DOHH2 (cell line): ENCODE measurements at regions not wholly inside any gene's neighbourhood (a gene's known extent, or its start where the extent isn't known, plus 50 kb on each side); places are given as distances from the start of the nearest gene placed in this dataset.
"Not testable (repeated sequence)": the region's sequence is repeated elsewhere in the genome, so short reads cannot be mapped to it uniquely, and the experiment has no call there.

Experiments used
- H3F3A ChIP-seq: fragments of 200-600 bp; sonication (generic), shearing (Covaris generic); 2 replicates; pipeline ENCODE4 v1.6.0; 2016; ENCODE audit warnings: antibody characterized with exemption, mild to moderate bottlenecking; ENCODE audit not compliant: control insufficient read depth, insufficient read depth
- H3K27ac ChIP-seq: fragments of 200-600 bp; sonication (generic); 2 replicates; pipeline ENCODE4 v1.5.1; 2014; ENCODE audit warnings: low read depth, mild to moderate bottlenecking, low read length, moderate library complexity
- H3K27me3 ChIP-seq: fragments of 200-600 bp; sonication (generic); 2 replicates; pipeline ENCODE4 v1.6.1; 2014; ENCODE audit warnings: mild to moderate bottlenecking, low read length, mixed read lengths; ENCODE audit not compliant: control insufficient read depth
- H3K36me3 ChIP-seq: fragments of 200-600 bp; sonication (generic); 2 replicates; pipeline ENCODE4 v1.6.1; 2014; ENCODE audit warnings: mild to moderate bottlenecking, low read length, moderate library complexity, mixed read lengths; ENCODE audit not compliant: control insufficient read depth
- H3K4me1 ChIP-seq: fragments of 200-600 bp; sonication (generic); 2 replicates; pipeline ENCODE4 v1.6.1; 2014; ENCODE audit warnings: mild to moderate bottlenecking, low read length, mixed read lengths; ENCODE audit not compliant: control insufficient read depth
- H3K4me2 ChIP-seq: fragments of 200-600 bp; sonication (generic); 2 replicates; pipeline ENCODE4 v1.6.0; 2014; ENCODE audit warnings: mild to moderate bottlenecking, low read length, moderate library complexity
- H3K4me3 ChIP-seq: fragments of 200-600 bp; sonication (generic); 2 replicates; pipeline ENCODE4 v1.5.1; 2014; ENCODE audit warnings: mild to moderate bottlenecking, low read length, mixed read lengths
- H3K79me2 ChIP-seq: fragments of 200-600 bp; sonication (generic); 2 replicates; pipeline ENCODE4 v1.6.1; 2014; ENCODE audit warnings: mild to moderate bottlenecking, low read length, mixed read lengths; ENCODE audit not compliant: control insufficient read depth
- H3K9me2 ChIP-seq: fragments of 200-600 bp; sonication (generic); replicated peaks from 2 replicates; pipeline ENCODE4 v1.6.1; 2014; ENCODE audit warnings: mild to moderate bottlenecking, low read length, mixed read lengths; ENCODE audit not compliant: control insufficient read depth
- H3K9me3 ChIP-seq: fragments of 200-600 bp; sonication (generic); 2 replicates; pipeline ENCODE4 v1.6.1; 2014; ENCODE audit warnings: antibody characterized with exemption, low read length, mixed read lengths; ENCODE audit not compliant: control insufficient read depth, insufficient read depth
- H4K20me1 ChIP-seq: fragments of 200-600 bp; sonication (generic); 2 replicates; pipeline ENCODE4 v1.6.0; 2014; ENCODE audit warnings: low read depth, mild to moderate bottlenecking, antibody characterized with exemption, low read length, moderate library complexity; ENCODE audit not compliant: control insufficient read depth, insufficient read depth
- EZH2phosphoT487 ChIP-seq: fragments of 200-600 bp; sonication (generic); IDR thresholded peaks from 2 replicates; pipeline ENCODE4 v1.6.1; 2017; ENCODE audit warnings: borderline replicate concordance, mild to moderate bottlenecking, antibody characterized with exemption, low read length, moderate library complexity, mixed read lengths
- TF ChIP-seq, protein P1 (sequence below): fragments of 200-600 bp; sonication (generic); IDR thresholded peaks from one replicate; pipeline ENCODE4 v1.5.1; 2014; ENCODE audit warnings: antibody characterized with exemption, mild to moderate bottlenecking, low read depth, low read length; ENCODE audit not compliant: poor library complexity, severe bottlenecking

DNA sequence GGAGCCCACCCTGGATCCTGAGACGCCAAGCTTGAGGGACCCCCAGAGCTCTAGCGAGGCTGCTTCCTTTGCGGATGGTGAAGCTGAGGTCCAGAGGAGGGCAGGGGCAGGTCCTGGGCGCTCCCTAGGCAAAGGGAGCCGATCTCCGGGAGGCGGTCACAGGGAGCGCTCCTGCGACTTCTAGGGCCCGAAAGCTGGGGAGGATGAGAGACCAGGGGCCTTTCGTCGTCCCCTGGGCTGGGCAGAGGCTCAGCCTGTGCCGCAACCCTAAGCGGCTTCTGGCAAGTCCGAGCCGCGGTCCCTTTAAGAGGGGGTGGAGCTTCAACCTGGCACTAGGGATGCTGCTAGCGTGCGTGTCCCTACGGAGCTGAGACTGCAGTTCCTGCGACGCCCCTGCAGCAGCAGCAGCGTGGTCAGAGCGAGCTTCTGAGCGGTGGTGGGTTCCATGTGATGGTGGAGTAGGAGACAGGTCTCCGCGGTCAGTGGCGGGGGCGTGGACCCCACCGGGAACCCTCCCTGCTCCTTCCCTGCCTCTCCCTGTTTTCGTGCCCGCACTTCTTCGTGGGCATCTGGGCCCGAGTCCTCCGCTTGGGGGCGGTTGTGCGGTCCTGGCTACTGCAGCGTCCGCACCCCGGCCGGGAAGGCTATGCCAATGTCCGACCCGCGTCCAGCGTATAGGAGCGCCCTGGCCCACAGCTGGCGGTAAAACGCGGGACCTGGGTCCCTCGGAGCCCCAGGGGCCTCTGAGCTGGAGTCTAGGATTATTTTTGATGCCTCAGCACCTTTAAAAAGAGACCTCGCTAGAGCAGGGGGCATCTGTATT is 154.6 kb downstream of the CCDC74A start:
- peak overlapping the region; percentile 96 for H3K4me3 ChIP-seq
- no peaks in the 10 kb centered on the region for H3K27me3 ChIP-seq
- peaks cover 48% of the 10 kb centered on the region for H3K79me2 ChIP-seq
- no peaks in the 10 kb centered on the region for H3K9me3 ChIP-seq
- TF ChIP-seq EZH2phosphoT487: no peak
- TF ChIP-seq, protein P1, sequence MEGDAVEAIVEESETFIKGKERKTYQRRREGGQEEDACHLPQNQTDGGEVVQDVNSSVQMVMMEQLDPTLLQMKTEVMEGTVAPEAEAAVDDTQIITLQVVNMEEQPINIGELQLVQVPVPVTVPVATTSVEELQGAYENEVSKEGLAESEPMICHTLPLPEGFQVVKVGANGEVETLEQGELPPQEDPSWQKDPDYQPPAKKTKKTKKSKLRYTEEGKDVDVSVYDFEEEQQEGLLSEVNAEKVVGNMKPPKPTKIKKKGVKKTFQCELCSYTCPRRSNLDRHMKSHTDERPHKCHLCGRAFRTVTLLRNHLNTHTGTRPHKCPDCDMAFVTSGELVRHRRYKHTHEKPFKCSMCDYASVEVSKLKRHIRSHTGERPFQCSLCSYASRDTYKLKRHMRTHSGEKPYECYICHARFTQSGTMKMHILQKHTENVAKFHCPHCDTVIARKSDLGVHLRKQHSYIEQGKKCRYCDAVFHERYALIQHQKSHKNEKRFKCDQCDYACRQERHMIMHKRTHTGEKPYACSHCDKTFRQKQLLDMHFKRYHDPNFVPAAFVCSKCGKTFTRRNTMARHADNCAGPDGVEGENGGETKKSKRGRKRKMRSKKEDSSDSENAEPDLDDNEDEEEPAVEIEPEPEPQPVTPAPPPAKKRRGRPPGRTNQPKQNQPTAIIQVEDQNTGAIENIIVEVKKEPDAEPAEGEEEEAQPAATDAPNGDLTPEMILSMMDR: peak; percentile 57
- H3K4me2 ChIP-seq: peak overlapping the region; percentile 57
- H3K4me1 ChIP-seq: peaks cover 36% of the 10 kb centered on the region
- no peaks in the 10 kb centered on the region for H3K9me2 ChIP-seq
- H4K20me1 ChIP-seq: no peaks in the 10 kb centered on the region
- H3F3A ChIP-seq: no peaks in the 10 kb centered on the region
- peaks cover 35% of the 10 kb centered on the region for H3K36me3 ChIP-seq
- peak overlapping the region; percentile 48 for H3K27ac ChIP-seq

DNA sequence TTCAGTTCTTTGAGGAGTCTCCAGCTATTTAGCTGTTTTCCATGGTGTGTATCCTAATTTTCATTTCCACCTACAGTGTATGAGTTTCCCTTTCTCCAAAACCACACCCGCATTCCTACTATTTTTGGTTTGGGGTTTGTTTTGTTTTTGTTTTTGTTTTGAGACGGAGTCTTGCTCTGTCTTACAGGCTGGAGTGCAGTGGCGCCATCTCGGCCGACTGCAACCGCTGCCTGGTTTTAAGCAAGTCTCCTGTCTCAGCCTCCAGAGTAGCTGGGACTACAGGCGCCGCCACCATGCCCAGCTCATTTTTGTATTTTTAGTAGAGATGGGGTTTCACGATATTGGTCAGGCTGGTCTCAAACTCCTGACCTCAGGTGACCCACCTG is 155.2 kb downstream of the CCDC74A start:
- H3K9me2 ChIP-seq, H3K27me3 ChIP-seq, H4K20me1 ChIP-seq, H3K9me3 ChIP-seq, H3F3A ChIP-seq: not testable (repeated sequence)
- H3K36me3 ChIP-seq: peaks cover 41% of the 10 kb centered on the region
- H3K79me2 ChIP-seq: peaks cover 54% of the 10 kb centered on the region
- peaks cover 32% of the 10 kb centered on the region for H3K4me1 ChIP-seq
- peak overlapping the region; percentile 48 for H3K27ac ChIP-seq
- peak overlapping the region; percentile 57 for H3K4me2 ChIP-seq
- peak overlapping the region; percentile 96 for H3K4me3 ChIP-seq

DNA sequence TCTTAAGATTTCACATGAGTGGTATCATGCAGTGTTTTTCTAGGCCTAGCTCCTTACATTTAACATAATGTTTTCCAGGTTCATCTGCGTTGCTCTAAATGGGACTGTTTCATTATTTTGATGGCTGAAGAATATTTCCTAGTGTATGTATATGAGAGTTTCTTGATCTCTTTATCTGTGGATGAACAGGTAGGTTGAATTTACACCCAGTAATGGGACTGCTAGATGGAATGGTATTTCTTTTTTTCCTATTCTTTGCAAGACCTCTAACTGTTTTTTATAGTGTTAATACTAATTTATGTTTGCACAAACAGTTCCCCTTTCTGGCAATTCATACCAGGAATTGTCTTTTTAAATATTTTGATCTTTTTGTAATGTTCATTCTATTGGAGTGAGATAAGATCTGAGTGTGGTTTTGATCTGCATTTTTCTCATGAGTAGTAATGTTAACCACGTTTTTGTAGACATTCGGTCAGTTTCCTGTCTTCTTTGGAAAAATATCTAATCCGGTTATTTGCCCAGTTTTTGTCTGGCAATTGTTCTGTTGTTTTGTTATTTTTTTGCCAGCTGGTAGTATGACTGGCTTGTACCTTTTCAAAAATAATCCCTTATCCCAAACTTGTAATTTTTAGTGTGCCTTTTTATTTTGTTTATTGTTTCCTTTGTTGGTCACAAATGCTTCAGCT is 157.1 kb downstream of the CCDC74A start:
- not testable (repeated sequence) for H3K27me3 ChIP-seq, H3K9me2 ChIP-seq, H3F3A ChIP-seq, H4K20me1 ChIP-seq, H3K9me3 ChIP-seq, H3K27ac ChIP-seq
- Histone ChIP-seq H3K4me3 (peak overlapping the region; percentile 96), H3K36me3 (peaks cover 56% of the 10 kb centered on the region), H3K4me1 (peaks cover 31% of the 10 kb centered on the region), H3K4me2 (peak overlapping the region; percentile 57), H3K79me2 (peaks cover 54% of the 10 kb centered on the region)

DNA sequence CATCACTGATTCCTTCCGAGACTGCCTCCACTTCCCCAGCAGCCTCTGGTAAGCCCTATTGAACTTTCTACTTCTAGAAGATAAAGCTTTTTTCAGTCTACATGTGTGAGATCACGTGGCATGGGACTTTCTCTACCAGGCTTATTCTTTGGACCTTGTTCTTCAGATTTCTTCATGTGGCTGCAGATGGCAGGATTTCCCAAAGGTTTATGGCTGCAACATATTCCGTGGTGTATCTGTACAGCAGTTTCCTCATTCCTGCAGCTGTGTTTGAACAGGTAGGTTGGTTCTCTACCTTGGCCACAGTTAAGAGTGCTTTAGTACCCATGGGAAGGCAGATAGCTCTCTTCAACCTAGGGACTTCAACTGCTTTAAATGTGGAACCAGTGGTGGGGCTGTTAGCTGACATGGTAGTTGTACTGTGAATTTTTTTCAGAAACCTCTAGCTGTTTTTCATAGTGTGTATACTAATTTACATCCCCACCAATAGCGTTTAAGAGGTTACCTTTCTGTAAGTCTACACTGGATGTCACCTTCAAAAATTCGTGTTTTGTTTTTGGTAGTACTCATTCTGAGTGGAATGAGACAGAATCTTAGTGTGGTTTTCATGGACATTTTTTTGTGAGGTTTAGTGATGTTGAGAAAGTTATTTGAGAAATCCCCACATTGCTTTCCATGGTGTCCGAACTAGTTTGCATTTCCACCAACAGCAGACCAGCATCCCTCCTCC is 158.6 kb downstream of the CCDC74A start:
- not testable (repeated sequence) for H3K27ac ChIP-seq, H3K9me3 ChIP-seq, H3F3A ChIP-seq, H3K27me3 ChIP-seq, H3K4me3 ChIP-seq, H3K4me2 ChIP-seq, H4K20me1 ChIP-seq, H3K9me2 ChIP-seq
- Histone ChIP-seq H3K79me2 (peaks cover 57% of the 10 kb centered on the region), H3K4me1 (peaks cover 24% of the 10 kb centered on the region), H3K36me3 (peaks cover 72% of the 10 kb centered on the region)

DNA sequence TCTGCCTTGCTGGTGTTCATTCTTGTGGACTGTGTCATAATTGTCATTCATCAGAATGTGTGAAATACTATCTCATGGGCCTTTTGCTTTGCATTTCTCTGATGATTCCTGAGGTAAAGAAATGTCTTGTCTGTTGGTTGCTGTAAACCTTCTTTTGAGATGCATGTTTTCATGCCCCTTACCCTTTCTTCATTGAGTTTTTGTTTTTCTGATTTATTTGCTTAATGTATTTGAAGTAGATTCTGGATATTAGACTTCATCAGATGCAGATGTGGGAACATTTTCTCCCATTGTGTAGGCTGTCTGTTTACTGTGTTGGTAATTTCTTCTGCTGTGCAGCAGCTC is 159.2 kb downstream of the CCDC74A start:
- H3F3A ChIP-seq, H3K27ac ChIP-seq, H3K9me2 ChIP-seq, H4K20me1 ChIP-seq, H3K4me2 ChIP-seq, H3K4me3 ChIP-seq, H3K27me3 ChIP-seq: not testable (repeated sequence)
- Histone ChIP-seq H3K9me3 (peaks cover 10% of the 10 kb centered on the region; the same call in 1 of the 2 replicates), H3K36me3 (peaks cover 77% of the 10 kb centered on the region), H3K4me1 (peaks cover 19% of the 10 kb centered on the region), H3K79me2 (peaks cover 57% of the 10 kb centered on the region)

DNA sequence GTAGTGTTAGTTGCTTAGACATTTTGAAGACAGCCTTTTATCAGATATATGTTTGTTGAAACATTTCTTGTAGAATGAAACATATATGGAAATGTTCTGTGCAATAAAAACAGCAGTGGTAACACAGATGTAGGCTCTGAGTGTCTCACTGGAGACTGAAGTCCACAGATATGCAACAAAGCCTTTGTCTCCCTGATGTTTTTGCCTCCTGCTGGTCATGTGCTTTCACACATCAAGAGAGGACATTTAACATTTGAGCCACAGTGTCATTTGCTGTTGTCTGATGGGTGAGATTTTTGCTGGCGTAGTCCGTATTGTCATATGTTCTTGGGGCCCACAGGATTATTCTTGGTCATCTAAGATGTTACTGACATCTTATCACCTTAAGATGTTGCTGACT is 161.4 kb downstream of the CCDC74A start:
- Histone ChIP-seq H3K9me3 (peaks cover 10% of the 10 kb centered on the region; the same call in 1 of the 2 replicates), H3K79me2 (peaks cover 39% of the 10 kb centered on the region), H3K36me3 (peaks cover 88% of the 10 kb centered on the region), H3K4me1 (peaks cover 13% of the 10 kb centered on the region)
- not testable (repeated sequence) for H3K4me2 ChIP-seq, H3K27ac ChIP-seq, H4K20me1 ChIP-seq, H3K9me2 ChIP-seq, H3K27me3 ChIP-seq, H3K4me3 ChIP-seq, H3F3A ChIP-seq

DNA sequence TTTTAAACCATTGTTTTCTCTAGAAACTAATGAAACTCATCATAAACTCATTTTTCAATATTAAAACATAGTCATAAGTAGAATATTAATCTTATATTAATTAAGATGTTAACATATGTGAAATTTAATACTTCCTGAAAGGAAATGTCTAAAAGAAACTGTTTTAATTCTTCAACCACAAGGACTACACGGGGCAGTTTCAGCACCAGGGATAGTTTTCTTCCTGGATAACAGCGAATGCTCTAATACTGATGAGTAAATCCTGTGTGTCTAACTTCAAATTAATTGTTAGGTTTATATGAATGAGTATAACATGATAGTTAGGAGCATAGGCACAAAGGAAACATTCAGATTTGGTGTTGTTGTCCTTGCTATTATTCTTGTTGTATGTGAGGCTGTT is 183.6 kb downstream of the CCDC74A start:
- H3K27ac ChIP-seq, H3K4me1 ChIP-seq, H4K20me1 ChIP-seq, H3K27me3 ChIP-seq, H3K4me3 ChIP-seq, H3K79me2 ChIP-seq, H3K4me2 ChIP-seq, H3K9me2 ChIP-seq, H3K9me3 ChIP-seq, H3K36me3 ChIP-seq, H3F3A ChIP-seq: not testable (repeated sequence)
